Activated CD4-positive, alpha-beta T cell treated with anti-CD3 and anti-CD28 coated beads, Interleukin-2, amount 10 ng/mL, durations not matched to agents 7 days and 5 days (primary cell): ENCODE measurements at regions not wholly inside any gene's neighbourhood (a gene's known extent, or its start where the extent isn't known, plus 50 kb on each side); places are given as distances from the start of the nearest gene placed in this dataset.

Source experiments
- CTCF ChIA-PET: fragments of 350-600 bp; sonication (Branson Sonifier 250); formaldehyde crosslinking; loops from one replicate; lab custom pipeline; 2021; ENCODE audit warnings: antibody characterized with exemption; lab: Charles Lee
- POLR2A ChIA-PET: fragments of 350-600 bp; sonication (Branson Sonifier 250); formaldehyde crosslinking; loops from one replicate; lab custom pipeline; 2021; ENCODE audit warnings: antibody characterized with exemption; lab: Charles Lee
- DNase-seq: peaks from one replicate; pipeline ENCODE4 v3.0.0-alpha.2; 2020
- H3K27ac Mint-ChIP-seq: one replicate; pipeline ENCODE4 v1.8.0; 2021; ENCODE audit warnings: mild to moderate bottlenecking, moderate library complexity, mixed read lengths
- H3K27me3 Mint-ChIP-seq: one replicate; pipeline ENCODE4 v1.8.0; 2021; ENCODE audit warnings: mixed read lengths
- H3K36me3 Mint-ChIP-seq: one replicate; pipeline ENCODE4 v1.8.0; 2021; ENCODE audit warnings: low read depth, mixed read lengths
- H3K4me1 Mint-ChIP-seq: one replicate; pipeline ENCODE4 v1.8.0; 2021; ENCODE audit warnings: mixed read lengths
- H3K4me3 Mint-ChIP-seq: one replicate; pipeline ENCODE4 v1.8.0; 2021; ENCODE audit warnings: mild to moderate bottlenecking, moderate library complexity, mixed read lengths
- H3K9me3 Mint-ChIP-seq: one replicate; pipeline ENCODE4 v1.8.0; 2021; ENCODE audit warnings: mixed read lengths

DNA sequence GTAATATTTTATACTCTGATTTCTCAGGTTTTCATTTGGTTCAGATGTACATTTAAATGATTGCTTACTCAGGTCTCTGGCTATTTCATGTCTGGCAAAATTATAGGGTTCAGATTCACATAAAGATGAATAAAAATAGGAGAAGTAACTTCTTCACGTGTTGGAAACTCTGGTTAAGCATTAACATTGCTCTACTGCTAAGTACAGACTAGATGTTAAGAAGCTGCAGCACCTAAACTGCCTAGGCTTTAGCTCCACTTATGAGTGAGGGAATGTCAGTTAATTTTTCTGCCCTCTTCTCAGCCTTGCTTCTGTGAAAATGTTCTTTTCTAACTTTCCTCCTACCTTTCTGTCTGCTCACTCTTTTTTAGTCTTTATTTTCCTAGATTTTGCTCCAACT, 361.2 kb downstream of the ARAP2 start:
- Mint-ChIP-seq H3K27ac (no peak overlapping the region), H3K9me3 (no peaks in the 10 kb centered on the region), H3K36me3 (no peaks in the 10 kb centered on the region), H3K4me1 (no peaks in the 10 kb centered on the region), H3K27me3 (peaks cover 6% of the 10 kb centered on the region), H3K4me3 (no peak overlapping the region)
- ChIA-PET CTCF (interaction anchor here (0.7 kb wide), 1 partner anchor 7 kb away, joined by 3 read pairs; no protein-coding TSS in a partner anchor), POLR2A (no interaction called here)
- DNase-seq, result no peak

DNA sequence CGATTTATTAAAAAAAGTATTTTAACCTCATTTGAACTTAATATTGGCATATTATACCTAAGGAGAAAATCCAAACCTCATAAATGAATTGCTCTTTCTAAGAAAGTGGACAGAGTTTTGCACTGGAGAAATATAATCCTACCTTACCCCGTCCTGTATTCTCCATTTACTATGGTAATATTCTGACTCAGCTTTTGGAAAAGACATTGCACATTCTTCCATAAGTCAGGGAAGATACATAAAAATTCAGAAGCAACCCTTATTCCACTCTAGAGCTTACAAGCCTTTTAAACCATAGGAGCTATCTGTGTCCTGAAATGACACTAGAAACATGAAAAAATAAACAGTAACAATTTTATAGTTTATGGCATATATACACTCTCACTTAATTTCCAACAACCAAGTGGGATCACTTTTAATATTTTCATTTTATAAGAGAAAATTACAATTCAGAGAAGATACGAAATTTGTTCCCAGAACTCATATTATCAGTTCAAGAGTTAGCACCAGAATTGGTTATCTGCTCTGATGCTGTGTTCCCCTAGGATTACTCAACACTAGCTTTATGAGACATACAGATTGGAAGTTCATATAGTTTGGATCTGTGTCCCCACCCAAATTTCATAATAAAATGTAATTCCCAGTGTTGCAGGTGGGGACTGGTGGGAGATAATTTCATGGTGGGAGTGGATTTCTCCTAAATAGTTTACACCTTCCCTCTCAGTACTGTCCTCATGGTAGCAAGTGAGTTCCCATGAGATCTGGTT, 359.4 kb downstream of the ARAP2 start:
- no peaks in the 10 kb centered on the region for H3K36me3 Mint-ChIP-seq
- peaks cover 6% of the 10 kb centered on the region for H3K27me3 Mint-ChIP-seq
- no peaks in the 10 kb centered on the region for H3K9me3 Mint-ChIP-seq
- DNase-seq, result no peak
- ChIA-PET POLR2A (no interaction called here), CTCF (no interaction called here)
- H3K4me1 Mint-ChIP-seq, result no peaks in the 10 kb centered on the region
- H3K27ac Mint-ChIP-seq, result no peak overlapping the region
- H3K4me3 Mint-ChIP-seq, result no peak overlapping the region

DNA sequence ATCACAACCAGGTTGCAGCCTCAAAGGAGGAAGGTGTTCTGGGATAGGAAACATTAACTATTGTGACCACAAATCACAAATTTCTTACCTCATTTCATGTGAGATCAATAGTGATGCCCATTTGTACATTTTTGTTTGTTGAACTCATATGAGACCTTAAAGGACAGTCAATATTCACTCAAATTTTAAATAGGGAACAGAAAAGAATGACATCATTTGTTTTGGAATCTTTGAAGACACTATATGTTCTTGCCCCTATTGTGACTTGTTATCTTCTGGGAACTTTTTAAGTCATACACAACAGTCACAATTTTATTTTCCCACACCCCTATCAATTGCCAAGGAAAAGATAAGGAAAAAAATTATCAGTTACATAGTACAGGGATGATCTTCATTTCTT, 346.5 kb downstream of the ARAP2 start:
- Mint-ChIP-seq H3K9me3 (no peaks in the 10 kb centered on the region), H3K4me1 (no peaks in the 10 kb centered on the region), H3K4me3 (no peak overlapping the region), H3K36me3 (no peaks in the 10 kb centered on the region), H3K27me3 (peaks cover 13% of the 10 kb centered on the region), H3K27ac (no peak overlapping the region)
- DNase-seq, result no peak
- ChIA-PET CTCF (no interaction called here), POLR2A (no interaction called here)

DNA sequence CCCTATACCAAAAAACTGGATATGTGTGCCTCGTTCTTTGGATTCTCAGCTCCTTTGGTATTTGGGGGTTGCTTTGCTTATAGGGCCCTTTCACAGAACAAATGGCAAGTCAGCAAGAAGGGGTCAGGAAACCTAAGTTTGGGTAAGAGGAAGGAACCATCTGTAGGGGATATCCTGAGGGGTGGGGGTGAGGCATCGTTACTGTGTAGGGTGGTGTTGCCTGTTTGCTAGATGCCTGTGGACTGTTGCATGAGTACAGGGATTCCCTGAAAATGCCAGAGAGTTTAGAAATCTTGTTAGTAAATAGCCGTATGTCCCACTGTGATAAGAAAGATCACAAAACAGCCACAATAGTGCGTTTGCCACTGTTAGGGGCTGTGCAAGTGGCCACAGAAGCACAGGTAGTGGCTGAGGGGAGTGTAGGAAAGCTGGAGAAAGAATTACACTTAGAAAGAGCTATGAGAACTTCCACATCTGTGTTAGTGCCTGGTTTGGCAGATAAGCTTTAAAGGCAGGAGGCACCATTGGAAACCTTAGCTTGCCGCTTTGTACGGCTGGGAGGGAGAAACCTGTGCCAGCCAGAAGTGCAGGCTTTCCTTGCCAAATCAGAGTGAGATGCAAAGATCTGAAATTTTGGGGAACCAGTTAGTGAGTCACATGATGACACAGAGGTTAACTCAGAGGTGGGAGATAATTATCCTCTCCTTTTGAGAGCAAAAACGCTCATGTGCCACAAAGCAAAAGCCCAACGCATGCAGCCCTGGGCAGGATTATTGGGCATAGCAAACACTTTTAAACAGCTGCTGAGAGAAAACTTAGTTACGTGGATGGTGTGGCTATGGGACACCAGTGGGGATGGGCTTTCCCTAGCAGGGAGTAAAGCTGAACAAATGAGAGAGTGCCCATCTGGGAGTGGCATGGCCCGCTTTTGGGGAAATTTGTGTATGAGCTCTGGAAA, 343.7 kb downstream of the ARAP2 start:
- H3K27ac Mint-ChIP-seq, result no peak overlapping the region
- H3K9me3 Mint-ChIP-seq, result no peaks in the 10 kb centered on the region
- CTCF ChIA-PET, result no interaction called here

DNA sequence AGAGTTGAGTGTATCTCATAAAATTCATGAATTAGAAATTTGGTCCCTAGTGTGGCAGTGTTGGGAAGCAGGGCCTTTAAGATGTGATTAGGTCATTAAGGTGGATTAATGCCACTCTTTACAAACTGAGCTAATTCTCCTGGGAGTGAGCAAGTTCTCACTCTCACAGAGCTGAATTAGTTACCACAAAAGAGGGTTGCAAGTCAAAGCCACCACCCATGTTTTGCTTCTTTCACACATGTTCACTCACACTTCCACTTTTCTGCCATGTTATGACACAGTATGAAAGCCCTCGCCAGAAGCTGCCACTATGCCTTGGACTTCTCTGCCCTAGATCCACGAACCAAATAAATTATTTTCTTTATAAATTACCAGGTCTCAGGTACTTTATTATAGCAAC, 332.1 kb downstream of the ARAP2 start:
- Mint-ChIP-seq H3K9me3 (no peaks in the 10 kb centered on the region), H3K4me3 (no peak overlapping the region), H3K36me3 (no peaks in the 10 kb centered on the region), H3K27ac (no peak overlapping the region), H3K27me3 (peaks cover 5% of the 10 kb centered on the region), H3K4me1 (no peaks in the 10 kb centered on the region)
- CTCF ChIA-PET, result no interaction called here
- no peak for DNase-seq
- POLR2A ChIA-PET, result no interaction called here

More for the DNA sequence above, 343.7 kb downstream of the ARAP2 start:
- no peak overlapping the region for H3K4me3 Mint-ChIP-seq
- DNase-seq, result no peak
- H3K27me3 Mint-ChIP-seq, result peaks cover 13% of the 10 kb centered on the region
- H3K4me1 Mint-ChIP-seq, result no peaks in the 10 kb centered on the region
- POLR2A ChIA-PET, result no interaction called here
- H3K36me3 Mint-ChIP-seq, result no peaks in the 10 kb centered on the region

DNA sequence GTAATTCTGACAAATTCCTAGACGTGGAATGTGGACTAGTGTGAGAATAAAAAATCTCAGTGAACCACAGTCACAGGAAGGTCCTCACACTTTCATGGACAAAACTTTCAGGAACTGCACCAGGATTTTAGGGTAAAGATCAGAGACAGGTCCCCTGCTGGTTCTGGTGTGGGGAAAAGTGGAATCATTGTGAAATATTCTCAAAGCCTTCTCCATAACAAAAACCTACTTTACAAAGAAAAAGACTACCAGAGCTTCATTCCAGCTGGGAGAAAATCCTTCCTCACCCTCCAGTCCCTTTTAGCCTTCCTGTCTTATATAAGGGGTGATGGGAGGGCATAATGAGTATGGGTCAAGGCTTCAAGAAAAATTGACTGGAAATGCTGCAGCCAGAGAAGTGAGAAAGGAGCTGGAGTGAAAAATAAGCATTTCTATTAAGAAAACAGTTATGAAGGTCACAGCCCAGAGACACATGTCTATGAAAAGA, 325.8 kb downstream of the ARAP2 start:
- ChIA-PET CTCF (no interaction called here), POLR2A (no interaction called here)
- H3K4me3 Mint-ChIP-seq, result no peak overlapping the region
- H3K36me3 Mint-ChIP-seq, result no peaks in the 10 kb centered on the region
- H3K9me3 Mint-ChIP-seq, result no peaks in the 10 kb centered on the region
- DNase-seq, result no peak
- H3K27ac Mint-ChIP-seq, result no peak overlapping the region
- no peaks in the 10 kb centered on the region for H3K4me1 Mint-ChIP-seq
- peaks cover 4% of the 10 kb centered on the region for H3K27me3 Mint-ChIP-seq

DNA sequence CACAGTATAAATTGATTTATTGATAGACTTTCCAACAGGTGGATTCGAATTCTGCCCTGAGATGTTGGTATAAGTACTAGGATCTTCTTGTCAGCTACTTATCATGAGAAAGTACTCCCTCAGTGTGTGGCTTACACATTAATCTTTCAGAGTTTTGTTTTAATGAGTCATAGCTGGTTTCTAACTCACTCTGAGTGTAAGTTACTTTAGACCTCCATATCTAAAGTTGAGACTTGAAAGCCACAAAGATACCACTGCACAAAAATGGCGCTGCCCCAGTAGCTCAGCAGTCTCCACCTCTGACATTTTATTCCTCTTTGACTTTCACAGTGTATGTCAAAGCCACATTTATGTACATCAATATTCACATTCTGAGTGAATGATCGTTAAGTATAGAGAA, 318.5 kb downstream of the ARAP2 start:
- CTCF ChIA-PET, result no interaction called here
- Mint-ChIP-seq H3K27me3 (peaks cover 11% of the 10 kb centered on the region), H3K4me3 (no peak overlapping the region), H3K27ac (no peak overlapping the region), H3K36me3 (no peaks in the 10 kb centered on the region), H3K4me1 (no peaks in the 10 kb centered on the region), H3K9me3 (no peaks in the 10 kb centered on the region)
- DNase-seq, result no peak
- POLR2A ChIA-PET, result no interaction called here

DNA sequence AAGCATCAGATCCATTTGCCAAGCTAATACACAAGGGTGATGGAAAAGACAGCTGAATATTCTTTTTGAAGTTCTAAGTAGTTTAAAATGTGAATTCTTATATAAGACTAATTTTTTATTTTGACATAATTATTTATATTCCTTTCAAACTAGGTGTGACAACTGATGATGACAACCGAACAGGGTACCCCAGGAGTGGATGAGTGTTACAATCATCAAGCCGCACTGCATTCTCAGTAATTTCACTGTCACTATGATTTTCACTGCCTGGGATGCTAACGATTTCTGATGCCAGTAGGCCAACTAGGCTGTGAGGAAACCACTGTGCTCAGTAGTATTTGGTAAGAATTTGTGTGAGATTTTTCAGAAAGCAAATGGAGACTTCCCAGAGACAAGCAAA, 317.5 kb downstream of the ARAP2 start:
- H3K27ac Mint-ChIP-seq, result no peak overlapping the region
- no peak overlapping the region for H3K4me3 Mint-ChIP-seq
- H3K4me1 Mint-ChIP-seq, result no peaks in the 10 kb centered on the region
- DNase-seq, result no peak
- H3K9me3 Mint-ChIP-seq, result no peaks in the 10 kb centered on the region
- CTCF ChIA-PET, result no interaction called here
- no peaks in the 10 kb centered on the region for H3K36me3 Mint-ChIP-seq
- peaks cover 12% of the 10 kb centered on the region for H3K27me3 Mint-ChIP-seq
- POLR2A ChIA-PET, result no interaction called here

DNA sequence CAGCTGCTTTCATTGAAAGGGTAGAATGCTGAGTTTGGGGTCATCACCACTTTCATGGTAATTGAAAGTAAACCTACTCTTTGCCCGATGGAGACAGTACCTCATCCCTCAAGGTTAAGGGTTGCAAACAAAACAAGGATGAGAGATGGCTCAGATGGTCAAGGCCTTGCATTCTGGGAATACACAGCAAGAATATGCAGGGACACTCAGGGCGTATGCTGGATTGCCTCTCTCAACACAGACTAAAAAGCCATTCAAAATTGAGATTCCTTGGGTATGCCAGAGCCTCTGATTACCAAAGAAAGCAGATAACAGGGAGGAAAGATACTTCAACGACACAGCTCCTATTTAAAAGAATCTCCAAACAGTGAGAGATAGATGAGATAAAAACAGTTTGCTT, 310.4 kb downstream of the ARAP2 start:
- Mint-ChIP-seq H3K9me3 (no peaks in the 10 kb centered on the region), H3K4me3 (no peak overlapping the region)

DNA sequence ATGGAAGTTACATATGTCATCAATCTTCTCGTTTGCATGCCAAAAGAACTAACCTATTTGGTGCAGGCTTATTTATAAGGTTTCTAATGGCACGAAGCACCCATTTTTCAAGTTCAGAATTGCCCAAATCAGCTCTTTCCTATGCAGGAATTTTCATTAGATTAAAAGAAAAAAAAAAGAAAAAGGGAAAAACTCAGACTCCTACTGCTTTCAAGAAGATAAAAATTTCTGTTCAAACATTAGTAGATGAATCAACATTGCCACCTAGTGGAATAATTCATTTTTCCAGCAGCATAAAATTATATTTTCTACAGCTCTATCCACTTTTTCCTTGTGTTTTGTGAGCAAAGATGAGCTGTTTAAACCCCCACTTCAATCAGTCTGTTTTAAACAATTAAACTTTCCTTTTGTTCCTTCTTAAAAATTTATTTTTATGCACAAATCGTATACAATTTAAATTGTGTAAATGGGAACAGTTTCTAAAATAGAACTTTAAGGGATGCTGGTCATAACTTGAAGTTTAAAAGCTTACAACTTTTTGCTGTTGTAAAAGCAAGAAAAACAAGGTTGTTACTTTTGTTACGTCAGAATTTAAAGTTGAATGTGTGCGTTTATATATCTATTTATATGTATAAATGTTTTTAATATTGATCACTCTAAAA, 309.9 kb downstream of the ARAP2 start:
- DNase-seq, result no peak
- CTCF ChIA-PET, result no interaction called here
- no peaks in the 10 kb centered on the region for H3K36me3 Mint-ChIP-seq

More for the DNA sequence above, 310.4 kb downstream of the ARAP2 start:
- Mint-ChIP-seq H3K27me3 (peaks cover 12% of the 10 kb centered on the region), H3K27ac (no peak overlapping the region), H3K4me1 (no peaks in the 10 kb centered on the region), H3K36me3 (no peaks in the 10 kb centered on the region)
- ChIA-PET CTCF (no interaction called here), POLR2A (no interaction called here)
- no peak for DNase-seq

DNA sequence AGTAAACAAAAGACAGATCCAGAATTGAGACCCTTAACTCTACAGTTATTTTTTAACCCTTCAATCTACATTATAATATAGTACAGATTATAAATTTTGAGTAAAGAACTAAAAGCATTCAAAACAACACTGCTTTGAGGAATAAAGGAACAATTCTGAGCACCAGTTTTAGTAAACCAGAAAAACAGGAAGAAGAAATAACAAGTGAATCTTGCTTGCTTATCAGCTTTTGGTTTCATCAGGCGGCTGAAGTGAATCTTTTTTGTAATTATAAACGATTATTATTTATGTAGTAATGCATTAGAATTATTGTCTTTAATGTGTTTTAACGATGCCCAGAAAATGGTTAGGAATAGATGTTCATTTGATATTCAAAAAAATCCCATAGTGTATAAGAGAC, 305.4 kb downstream of the ARAP2 start:
- no peak for DNase-seq
- H3K27me3 Mint-ChIP-seq, result peaks cover 2% of the 10 kb centered on the region
- no peaks in the 10 kb centered on the region for H3K4me1 Mint-ChIP-seq
- ChIA-PET POLR2A (no interaction called here), CTCF (no interaction called here)
- no peaks in the 10 kb centered on the region for H3K36me3 Mint-ChIP-seq
- no peaks in the 10 kb centered on the region for H3K9me3 Mint-ChIP-seq
- H3K4me3 Mint-ChIP-seq, result no peak overlapping the region
- H3K27ac Mint-ChIP-seq, result no peak overlapping the region

More for the DNA sequence above, 309.9 kb downstream of the ARAP2 start:
- H3K9me3 Mint-ChIP-seq, result no peaks in the 10 kb centered on the region
- POLR2A ChIA-PET, result no interaction called here
- H3K4me3 Mint-ChIP-seq, result no peak overlapping the region
- H3K27me3 Mint-ChIP-seq, result peaks cover 9% of the 10 kb centered on the region
- H3K27ac Mint-ChIP-seq, result no peak overlapping the region
- no peaks in the 10 kb centered on the region for H3K4me1 Mint-ChIP-seq

DNA sequence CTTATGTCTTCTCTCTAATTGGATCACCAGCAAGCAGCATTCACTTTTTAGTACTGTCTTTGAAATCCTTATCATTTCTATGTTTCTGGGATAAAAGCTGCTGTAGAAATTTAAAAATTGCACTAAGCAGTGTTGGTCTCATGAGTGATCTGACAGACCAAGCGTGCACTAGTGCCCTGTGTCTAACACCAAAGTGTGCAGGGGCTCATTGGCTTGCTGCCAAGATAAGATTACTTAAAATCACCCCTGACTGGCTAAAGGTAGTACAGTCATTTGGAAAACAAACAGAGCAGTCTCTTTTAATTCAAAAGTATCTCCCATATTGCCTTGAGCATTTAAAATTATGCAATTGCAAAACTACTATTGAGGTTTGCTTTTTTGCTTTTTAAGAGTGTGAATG, 304.6 kb downstream of the ARAP2 start:
- no peaks in the 10 kb centered on the region for H3K4me1 Mint-ChIP-seq
- DNase-seq, result no peak
- no peak overlapping the region for H3K27ac Mint-ChIP-seq
- POLR2A ChIA-PET, result no interaction called here
- CTCF ChIA-PET, result no interaction called here
- peaks cover 2% of the 10 kb centered on the region for H3K27me3 Mint-ChIP-seq
- H3K4me3 Mint-ChIP-seq, result no peak overlapping the region
- H3K36me3 Mint-ChIP-seq, result no peaks in the 10 kb centered on the region
- no peaks in the 10 kb centered on the region for H3K9me3 Mint-ChIP-seq

DNA sequence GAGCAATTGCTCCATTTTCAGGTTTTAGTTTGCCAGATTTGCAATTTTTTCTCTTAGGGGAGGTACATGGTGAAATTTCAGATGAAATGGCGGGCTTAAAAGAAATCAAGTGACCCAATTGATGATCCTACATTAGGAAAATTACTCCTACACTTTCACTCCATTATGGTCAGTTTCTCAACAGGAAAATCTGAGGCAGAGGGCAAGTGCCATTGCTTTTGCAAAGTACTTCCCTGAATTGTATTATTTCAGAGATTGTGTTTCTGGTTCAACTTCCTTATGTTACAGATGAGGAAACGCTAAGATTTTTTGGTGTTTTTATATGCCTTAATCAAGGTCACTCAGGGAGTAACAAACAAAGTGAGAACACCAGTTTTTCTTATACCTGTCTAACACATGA, 302.2 kb downstream of the ARAP2 start:
- Mint-ChIP-seq H3K9me3 (no peaks in the 10 kb centered on the region), H3K4me3 (no peak overlapping the region), H3K36me3 (no peaks in the 10 kb centered on the region), H3K27me3 (peaks cover 2% of the 10 kb centered on the region), H3K4me1 (no peaks in the 10 kb centered on the region), H3K27ac (no peak overlapping the region)
- ChIA-PET CTCF (no interaction called here), POLR2A (no interaction called here)
- DNase-seq, result no peak
